Activated CD4-positive, CD25-positive, alpha-beta regulatory T cell (primary cell): ENCODE measurements at regions not wholly inside any gene's neighbourhood (a gene's known extent, or its start where the extent isn't known, plus 50 kb on each side); places are given as distances from the start of the nearest gene placed in this dataset.

ENCODE experiments used
- DNase-seq, 4 experiments: peaks; one replicate each; lab custom pipeline; 2025; lab: John Stamatoyannopoulos, UW

GRCh38 chr2:147061269-147061668 lies 783.6 kb upstream of the ACVR2A start:
- no peak for DNase-seq

GRCh38 chr2:147057892-147058490 lies 786.8 kb upstream of the ACVR2A start:
- DNase-seq: no peak

GRCh38 chr2:147051814-147052213 lies 793.0 kb upstream of the ACVR2A start:
- DNase-seq: no peak

- DNase-seq: no peak
These were observed 793.6 kb upstream of the ACVR2A start for GRCh38 chr2:147051248-147051647.

GRCh38 chr2:147049957-147050356 lies 794.9 kb upstream of the ACVR2A start:
- DNase-seq: no peak

GRCh38 chr2:147046473-147046872 lies 798.4 kb upstream of the ACVR2A start:
- DNase-seq: no peak

- DNase-seq: peak in 1 of 4 experiments; percentile 1
These were observed 799.7 kb upstream of the ACVR2A start for GRCh38 chr2:147045113-147045512.

GRCh38 chr2:147041121-147041494 lies 803.7 kb upstream of the ACVR2A start:
- no peak for DNase-seq

GRCh38 chr2:147040298-147041120 lies 804.3 kb upstream of the ACVR2A start:
- DNase-seq: no peak

GRCh38 chr2:147037048-147037447 lies 807.8 kb upstream of the ACVR2A start:
- no peak for DNase-seq

- no peak for DNase-seq
These were observed 811.8 kb upstream of the ACVR2A start for GRCh38 chr2:147033044-147033443.

GRCh38 chr2:147031897-147032296 lies 812.9 kb upstream of the ACVR2A start:
- DNase-seq: no peak

GRCh38 chr2:147030966-147031720 lies 813.7 kb upstream of the ACVR2A start:
- DNase-seq: no peak

GRCh38 chr2:147027436-147027835 lies 817.4 kb upstream of the ACVR2A start:
- DNase-seq: no peak

GRCh38 chr2:147026664-147027295 lies 818.0 kb upstream of the ACVR2A start:
- no peak for DNase-seq

GRCh38 chr2:147025646-147026585 lies 818.9 kb upstream of the ACVR2A start:
- DNase-seq: no peak

- no peak for DNase-seq
These were observed 825.5 kb upstream of the ACVR2A start for GRCh38 chr2:147019311-147019710.

GRCh38 chr2:147017951-147018645 lies 826.7 kb upstream of the ACVR2A start:
- DNase-seq: no peak

- no peak for DNase-seq
These were observed 828.6 kb upstream of the ACVR2A start for GRCh38 chr2:147016181-147016580.

GRCh38 chr2:147015591-147015990 lies 829.2 kb upstream of the ACVR2A start:
- DNase-seq: no peak
